Panc1 (cell line): ENCODE measurements at regions not wholly inside any gene's neighbourhood (a gene's known extent, or its start where the extent isn't known, plus 50 kb on each side); places are given as distances from the start of the nearest gene placed in this dataset.

Source experiments
- CTCF ChIP-seq: fragments of 450-650 bp; IDR thresholded peaks from 2 replicates; pipeline ENCODE4 v1.5.1; 2017; ENCODE audit warnings: mild to moderate bottlenecking
- POLR2AphosphoS5 ChIP-seq: IDR thresholded peaks from 2 replicates; pipeline ENCODE4 v1.6.1; 2012; ENCODE audit warnings: mild to moderate bottlenecking, low read depth, low read length, moderate library complexity
- REST ChIP-seq, 2 experiments: IDR thresholded peaks; 2 replicates each; pipeline ENCODE4 v1.6.1; 2011 to 2012; ENCODE audit warnings: low read depth in 2 of 2, control low read depth in 1 of 2, low read length in 1 of 2, mild to moderate bottlenecking in 1 of 2, moderate library complexity in 1 of 2; ENCODE audit not compliant: insufficient read depth in 1 of 2

- TF ChIP-seq CTCF (no peak), POLR2AphosphoS5 (no peak), REST (IDR thresholded peaks at IDR 0.05; ENCODE audit: insufficient read depth in 1 of 2, low read depth in 2 of 2, low read length in 1 of 2) (no peak)
These were observed 821.8 kb upstream of the AGA start for GRCh38 chr4:178264001-178264400.
